ENCODE measurements at regions not wholly inside any gene's neighbourhood (a gene's known extent, or its start where the extent isn't known, plus 50 kb on each side); places are given as distances from the start of the nearest gene placed in this dataset.

DNA sequence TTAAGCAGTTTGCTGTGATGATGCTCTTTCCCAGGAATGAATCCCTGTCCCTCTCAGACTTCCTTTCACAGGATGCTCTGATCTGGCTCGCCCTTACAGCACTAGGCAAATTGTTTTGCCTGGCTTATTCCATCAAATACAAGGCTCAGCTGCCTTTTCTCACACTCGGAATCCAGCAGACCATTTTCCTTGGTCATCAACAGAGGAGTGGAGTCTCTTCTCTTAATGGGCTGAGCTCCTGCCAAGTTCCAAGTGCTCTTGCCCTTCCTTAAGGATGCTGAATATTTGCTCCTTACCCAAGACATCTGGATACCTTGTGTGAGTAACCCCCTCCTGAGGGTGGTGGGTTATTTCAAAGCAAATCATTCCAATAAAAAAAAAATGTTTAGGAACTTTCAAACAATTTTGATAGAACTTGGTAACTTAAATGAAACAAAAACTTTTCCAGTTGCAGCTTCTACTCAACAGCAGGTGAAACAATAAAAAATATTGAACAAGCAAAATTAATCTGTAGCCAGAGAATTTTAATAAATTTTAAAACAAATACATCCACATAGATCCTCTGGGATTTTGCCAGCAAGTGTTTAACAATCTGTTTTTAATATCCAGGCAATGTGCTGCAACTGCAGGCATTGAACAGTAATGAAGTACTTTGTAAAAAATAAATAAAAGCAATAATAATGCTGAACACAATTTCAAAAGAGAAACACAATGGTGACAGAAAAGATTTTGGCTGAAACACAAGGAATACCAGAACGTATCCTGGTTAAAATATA, 264.0 kb upstream of the FAR2 start:
- no peak for DNase-seq

DNA sequence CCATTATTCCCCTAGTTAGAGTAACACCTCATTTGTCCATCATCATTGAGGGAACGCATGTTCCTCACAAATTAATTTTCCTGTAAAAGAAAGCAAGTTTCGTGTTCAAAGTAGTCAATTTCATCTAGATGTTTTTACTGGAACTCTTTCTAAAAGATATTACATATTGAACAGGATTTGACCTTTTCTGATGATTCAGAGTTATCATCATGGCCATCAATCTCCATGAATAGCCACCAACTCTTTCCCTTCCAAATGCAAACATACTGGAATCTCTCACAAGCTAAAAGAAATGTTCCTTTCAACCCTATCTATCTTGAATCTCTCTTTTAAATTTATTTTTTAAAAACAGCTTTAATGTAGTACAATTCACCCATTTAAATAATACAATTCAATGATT, 263.1 kb upstream of the FAR2 start:
- no peak for DNase-seq

DNA sequence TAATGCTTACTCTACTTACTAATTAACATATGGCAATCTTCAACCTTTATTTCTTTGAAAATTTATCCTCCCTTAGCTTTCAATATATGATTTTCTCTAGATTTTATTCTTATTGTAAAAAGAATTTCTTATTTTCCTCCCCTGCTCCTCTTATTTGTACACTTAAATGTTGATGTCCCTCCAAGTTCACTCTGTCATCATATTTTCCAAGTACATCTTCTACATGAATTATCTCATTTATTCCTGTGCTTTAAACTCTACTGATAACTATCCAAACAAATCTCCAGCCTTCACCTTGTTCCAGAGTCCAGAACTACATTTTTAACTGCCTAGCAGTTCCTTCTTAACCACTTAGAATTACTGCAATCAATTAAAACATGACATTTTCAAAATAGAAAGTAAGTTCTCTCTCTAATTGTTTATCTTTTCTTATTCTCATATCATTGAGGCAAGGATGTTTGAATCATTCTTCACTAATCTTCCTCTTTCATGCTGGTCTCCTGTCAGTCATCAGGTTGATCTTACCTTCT, 261.6 kb upstream of the FAR2 start:
- no peak for DNase-seq

DNA sequence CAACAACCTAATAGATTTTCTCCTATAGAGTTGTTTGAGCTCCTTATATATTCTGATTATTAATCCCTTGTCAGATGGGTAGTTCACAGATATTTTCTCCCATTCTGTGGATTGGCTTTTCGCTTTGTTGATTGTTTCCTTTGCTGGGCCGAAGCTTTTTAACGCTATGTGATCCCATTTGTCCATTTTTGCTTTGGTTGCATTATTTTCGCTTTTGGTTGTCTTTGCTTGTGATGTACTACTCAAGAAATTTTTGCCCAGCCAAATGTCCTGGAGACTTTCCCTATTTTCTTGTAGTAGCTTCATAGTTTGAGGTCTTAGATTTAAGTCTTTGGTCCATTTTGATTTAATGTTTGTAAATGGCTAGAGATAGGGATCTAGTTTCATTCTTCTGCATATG, 258.4 kb upstream of the FAR2 start:
- no peak for DNase-seq

DNA sequence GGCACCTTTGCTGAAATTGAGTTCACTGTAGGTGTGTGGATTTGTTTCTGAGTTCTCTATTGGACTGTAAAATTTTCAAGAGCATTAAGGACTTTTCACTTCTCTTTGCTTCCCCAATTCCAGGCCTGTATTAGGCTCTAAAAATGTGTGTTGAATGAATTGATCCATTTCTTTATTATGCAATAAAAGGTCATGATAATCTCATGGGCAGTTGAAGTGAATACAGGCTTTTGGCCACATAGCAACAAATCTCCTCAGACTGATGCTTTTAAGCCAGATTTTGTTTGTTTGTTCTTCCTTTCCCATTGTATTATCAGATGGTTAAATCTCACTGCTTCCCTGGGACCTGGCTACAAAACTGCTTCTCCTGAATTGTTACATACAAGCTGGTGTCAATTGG, 258.0 kb upstream of the FAR2 start:
- DNase-seq = no peak

DNA sequence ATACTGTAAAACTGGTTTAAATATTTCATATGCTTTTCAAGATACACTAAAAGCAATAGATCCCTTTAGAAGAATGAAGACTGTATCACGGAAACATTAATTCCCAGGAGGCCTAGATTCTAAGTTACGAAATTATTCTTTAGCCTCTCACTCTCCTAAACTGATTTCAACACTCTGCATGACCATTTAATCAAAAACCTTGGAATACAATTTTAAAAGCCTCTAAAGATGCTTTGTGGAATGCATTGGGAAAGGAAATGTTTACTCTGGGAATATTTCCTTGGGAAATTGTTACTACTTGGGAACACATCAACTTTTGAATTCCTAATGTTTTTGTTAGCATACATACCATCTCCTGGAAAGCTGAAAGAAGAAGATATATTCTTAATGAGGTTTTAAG, 255.7 kb upstream of the FAR2 start:
- DNase-seq = no peak

DNA sequence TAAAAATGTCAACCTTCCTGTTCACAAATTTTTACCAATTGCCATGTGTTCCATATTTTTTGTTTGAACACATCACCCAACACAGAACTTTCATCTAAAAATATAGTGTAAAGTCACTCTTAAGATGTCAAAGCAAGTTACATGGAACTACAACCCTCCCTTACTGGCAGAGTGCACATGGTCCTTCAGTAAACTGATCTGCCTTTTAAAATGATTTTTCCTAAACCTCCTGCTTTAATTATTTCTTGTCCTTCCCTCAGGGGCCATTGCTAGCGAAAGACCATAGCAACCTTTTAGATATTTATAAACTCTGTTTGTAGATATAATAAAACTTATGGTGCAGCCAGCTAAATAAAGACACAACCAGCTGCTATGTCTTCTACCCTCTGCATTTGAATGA, 255.2 kb upstream of the FAR2 start:
- DNase-seq = no peak

DNA sequence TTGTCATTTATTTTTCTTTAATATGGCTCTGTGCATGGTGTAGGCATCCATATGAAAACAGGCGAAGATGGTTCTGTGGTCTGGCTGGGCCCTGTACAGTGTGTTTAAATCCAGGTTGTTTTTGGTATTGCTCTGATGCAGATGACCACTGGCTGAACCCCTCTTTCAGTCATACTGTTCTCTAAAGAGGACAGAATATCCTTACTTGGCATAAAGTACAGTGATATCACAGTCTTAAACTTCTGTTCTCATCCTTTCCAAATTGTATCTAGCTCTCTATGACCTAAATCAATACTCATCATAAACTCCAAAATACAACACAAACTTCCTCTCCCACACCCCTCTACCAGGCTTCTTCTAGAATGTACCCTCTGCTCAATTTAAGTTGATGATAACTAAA, 252.7 kb upstream of the FAR2 start:
- no peak for DNase-seq

DNA sequence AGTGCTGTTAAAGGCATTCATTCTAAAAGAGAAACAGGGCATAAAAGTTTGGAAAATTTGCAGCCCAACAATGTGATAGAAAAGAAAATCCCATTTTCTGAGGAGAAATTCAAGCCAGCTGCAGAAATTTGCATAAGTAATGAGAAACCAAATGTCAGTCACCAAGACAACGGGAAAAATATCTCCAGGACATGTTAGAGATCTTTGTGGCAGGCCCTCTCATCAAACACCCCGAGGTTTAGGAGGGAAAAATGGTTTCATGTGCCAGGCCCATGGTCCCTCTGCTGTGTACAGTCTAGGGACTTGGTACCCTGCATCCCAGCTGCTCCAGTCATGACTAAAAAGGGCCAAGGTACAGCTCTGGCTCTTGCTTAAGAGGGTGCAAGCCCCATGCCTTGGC, 251.0 kb upstream of the FAR2 start:
- no peak for DNase-seq

DNA sequence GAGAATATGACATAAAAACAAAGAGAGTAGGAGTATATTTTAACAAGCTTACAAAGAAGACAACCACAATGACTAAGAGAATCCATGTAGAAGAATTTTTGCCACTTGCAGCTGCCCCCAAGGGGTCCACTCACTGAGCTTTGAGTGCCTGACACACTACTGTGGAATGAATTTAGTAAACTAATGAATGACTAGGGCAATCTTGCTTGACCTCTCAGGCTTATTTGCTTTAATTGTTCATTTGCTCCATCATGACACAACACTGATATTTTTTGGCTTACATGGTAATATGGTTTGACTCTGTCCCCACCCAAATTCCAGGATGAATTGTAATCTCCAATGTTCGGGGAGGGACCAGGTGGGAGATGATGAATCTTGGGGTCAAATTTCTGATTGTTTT, 249.1 kb upstream of the FAR2 start:
- DNase-seq = no peak

DNA sequence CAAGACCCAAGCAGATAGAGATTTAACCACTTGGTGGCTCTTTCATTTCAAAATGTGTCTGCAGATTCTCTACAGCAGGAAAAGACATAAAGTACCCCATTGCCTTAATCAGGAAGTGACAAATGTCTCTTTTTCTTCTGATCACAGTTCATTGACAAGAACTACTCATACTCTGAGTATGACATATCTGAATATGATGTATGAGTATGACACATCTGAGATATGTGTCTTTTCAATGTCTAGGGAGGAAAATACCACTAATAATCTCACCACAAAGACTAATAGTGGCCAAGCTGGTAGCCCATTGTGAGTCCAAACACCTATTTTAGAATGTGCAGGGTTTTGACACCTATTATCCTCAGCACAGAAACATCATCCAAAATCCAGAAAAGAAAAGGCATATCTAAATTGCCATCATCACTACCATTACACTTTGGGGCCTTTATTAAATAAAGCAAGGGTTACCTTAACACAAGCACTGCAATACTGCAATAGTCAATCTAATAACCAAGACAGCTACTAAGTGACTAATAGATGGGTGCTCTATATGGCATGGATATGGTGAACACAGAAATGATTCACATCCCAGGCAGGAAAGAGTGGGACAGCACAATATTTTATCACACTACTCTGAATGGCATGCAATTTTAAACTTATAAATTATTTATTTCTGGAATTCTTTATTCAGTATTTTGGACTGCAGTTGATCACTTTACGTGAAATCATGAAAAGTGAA, 243.7 kb upstream of the FAR2 start:
- no peak for DNase-seq

DNA sequence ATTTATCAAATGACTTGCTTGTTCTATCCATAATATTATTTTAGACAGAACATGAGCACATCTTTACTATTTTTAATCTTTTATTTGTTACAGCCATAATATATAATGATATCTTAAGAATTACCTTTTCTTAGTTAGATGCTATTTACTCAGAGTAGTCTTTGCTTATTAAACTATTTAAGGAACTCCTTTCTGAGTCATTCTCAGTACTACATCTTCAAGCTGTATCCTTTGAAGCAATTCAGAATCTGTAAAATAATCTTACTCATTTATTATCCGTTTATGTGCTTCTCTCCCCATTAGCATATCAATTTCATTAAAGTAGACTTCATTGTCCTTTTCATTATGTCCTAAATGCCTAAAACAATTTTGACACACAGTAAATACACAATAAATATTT, 240.4 kb upstream of the FAR2 start:
- DNase-seq = no peak

DNA sequence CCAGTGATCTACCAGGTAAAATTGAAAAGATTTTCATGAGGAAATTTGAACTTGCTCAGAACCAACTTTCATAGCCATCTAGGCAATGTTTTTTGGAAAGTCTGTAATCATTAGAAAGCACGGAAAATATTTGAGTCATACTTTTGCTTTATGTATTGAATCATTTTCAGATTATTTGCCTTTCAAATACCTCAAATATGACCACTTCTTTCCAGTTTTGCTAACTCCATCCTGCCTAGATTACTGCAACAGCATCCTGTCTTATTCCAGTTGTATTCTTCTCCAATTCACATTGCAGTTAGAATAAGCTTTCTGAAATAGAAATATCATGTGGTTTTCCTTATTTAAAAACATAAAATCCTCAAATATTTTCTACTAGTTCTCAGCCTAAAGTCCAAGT, 239.8 kb upstream of the FAR2 start:
- DNase-seq = no peak

DNA sequence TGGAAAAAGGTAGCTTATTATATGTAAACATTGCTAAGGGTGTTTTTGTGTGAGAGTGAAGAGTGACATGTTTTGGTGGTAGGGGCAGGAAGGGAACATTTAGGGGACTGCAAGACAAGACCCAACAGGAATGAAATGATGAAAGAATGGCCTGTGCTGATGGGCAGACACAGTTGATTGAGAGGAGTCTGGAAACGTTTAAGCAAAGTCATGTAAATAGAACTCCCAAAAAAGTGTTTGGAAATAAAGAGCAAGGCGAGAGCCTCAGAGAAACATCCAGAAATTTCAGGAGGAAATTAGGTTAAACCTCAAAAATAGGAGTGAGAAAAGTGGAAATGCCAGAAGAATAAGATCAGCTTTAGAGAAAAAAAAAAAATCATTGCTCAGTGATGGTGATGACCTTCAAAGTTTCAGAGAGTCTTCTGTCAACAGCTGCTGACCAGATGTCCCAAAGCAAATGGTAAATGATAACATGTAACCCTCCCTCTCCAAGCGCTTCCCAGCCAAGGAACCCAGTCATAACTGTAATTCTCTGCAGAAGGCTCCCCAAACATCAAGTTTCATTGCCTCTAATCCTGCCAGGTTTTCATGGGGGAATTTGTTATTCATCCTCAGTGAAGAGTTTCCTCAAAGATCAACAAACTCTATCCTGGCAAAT, 223.2 kb upstream of the FAR2 start:
- DNase-seq = no peak

DNA sequence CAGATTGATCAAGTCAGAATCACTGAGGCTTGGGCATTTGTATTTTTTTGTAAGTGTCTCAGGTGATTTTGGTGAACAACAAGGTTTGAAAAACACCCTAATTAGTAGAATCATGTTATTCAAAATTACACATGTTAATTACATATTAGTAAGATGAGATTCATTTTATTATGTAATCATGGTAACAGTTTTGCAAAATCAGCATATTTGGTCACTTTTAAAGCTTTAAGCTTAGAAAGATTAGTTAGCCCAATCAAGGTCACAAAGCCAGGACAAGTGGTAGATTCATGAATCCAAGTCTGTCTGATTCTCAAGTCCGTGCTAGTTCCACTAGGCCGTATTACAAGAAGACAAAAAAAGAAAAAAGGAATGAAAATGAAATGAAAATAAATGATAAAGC, 218.4 kb upstream of the FAR2 start:
- DNase-seq = no peak

DNA sequence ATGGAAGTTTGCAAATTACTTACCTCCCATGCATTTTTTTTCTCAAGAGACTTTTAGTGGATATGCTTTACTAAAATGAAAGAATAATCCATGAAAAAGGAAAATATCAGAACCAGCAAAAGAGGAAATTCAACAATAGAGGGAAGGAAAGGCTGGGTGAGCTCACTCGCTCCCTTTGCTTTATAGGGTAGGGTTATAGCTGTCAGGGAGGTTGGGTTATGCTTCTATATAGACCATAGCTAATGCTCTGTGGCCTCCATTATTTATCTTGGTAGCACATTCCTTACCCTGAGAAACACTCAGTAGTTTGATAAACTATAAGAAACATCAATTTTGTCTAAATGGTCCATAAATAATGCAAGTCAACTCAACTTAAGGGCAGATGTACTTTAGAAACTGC, 215.9 kb upstream of the FAR2 start:
- DNase-seq = no peak

DNA sequence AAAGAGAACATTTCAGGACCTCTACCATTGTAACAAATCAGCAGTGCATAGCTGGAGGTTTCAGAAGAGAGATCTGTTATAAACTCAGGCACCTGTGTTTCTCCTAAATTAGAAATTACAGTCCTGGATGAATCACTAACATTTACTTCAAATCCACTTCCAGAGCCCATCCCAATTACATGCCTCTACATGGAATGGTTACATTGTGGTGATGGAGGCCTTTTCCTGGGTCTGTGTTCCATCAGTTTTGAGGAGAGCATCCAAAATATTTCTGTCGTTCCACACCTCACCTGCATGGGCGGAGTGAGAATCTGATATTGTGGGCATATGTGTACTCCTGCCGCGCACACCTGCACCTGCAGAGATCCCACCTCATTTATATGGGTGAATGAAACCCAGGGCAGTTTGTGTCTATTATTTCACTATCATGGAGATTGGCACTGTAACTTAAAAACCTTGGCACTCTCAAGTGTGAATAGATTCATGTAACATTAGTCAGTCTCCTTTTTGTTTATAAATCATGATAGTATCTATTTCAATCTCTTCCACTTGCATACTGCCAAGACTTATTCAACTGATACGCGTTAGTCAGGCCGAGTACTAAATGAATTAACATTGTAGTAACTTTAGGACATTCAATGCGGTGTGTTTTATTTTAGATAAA, 215.1 kb upstream of the FAR2 start:
- no peak for DNase-seq

DNA sequence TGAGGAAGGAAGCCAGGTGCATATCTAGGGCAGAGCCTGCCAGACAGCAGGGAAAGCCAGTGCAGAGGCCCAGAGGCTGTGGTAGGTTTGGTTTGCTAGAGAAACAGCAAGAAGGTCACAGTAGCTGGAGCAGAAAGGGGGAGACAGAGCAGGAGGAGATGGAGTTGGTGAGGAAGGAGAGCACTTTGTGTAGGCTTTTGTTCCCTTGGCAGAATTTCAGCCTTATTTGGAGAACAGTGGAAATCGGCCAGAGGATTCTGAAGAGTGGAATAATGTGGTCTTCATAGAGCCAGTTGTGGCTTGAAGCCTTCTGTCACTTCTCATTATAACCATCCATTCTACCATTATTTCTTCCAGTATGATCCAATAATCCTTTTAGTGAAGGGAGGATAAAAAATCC, 212.9 kb upstream of the FAR2 start:
- no peak for DNase-seq

DNA sequence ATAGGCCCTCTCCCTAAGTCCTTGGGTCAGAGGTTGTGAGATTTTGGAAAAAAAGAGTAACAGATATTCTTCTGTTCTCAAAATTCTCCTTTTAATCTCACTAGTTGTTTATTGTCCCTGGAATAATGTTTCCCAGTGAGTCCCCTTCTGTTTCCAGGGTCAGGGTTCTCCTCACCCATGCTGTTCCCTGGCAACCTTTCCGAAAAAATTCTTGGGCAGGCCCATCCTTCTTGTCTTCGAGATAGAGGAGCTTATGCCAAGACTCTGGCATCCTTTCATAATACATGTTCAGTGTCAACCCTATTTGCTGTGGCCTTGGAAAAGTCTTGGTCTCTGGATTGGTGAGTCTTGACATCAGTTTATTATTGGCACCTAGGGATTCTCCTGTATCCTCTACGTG, 212.4 kb upstream of the FAR2 start:
- no peak for DNase-seq

DNA sequence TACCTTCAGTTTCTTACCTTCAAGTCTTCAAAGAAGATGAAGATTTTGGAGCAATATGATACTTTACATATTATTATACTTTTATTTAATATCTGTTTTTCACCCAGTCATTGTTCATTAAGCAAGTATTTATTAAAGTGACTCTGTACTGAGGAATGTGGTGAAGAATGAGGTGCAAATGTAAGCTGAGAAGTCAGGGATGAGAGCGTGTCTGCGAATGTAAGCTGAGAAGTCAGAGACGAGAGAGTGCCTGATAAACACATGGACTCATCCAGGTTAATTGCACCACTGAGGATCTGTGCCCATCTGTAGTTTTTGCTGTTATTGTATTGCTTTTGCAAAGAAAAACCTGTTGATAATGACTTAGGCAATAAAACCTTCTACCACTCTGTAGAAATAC, 211.9 kb upstream of the FAR2 start:
- no peak for DNase-seq

DNA sequence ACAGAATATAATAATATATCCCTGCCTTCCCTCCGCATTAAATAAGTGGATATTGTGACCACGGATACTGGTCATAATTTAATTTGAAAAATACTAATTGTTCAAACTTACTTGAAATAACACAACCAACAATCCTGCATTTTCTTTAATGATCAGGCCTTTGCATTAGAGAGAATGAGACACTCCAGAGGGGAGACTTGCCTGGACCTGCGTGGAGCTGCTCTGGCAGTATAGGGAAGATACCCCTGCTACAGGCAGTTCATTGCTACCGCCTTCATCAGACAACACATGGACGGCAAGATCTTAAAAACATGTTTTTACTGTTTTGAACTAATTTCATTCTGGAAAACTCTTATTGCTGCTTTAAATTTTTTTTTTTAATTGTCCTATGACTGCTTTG, 211.0 kb upstream of the FAR2 start:
- DNase-seq = no peak

DNA sequence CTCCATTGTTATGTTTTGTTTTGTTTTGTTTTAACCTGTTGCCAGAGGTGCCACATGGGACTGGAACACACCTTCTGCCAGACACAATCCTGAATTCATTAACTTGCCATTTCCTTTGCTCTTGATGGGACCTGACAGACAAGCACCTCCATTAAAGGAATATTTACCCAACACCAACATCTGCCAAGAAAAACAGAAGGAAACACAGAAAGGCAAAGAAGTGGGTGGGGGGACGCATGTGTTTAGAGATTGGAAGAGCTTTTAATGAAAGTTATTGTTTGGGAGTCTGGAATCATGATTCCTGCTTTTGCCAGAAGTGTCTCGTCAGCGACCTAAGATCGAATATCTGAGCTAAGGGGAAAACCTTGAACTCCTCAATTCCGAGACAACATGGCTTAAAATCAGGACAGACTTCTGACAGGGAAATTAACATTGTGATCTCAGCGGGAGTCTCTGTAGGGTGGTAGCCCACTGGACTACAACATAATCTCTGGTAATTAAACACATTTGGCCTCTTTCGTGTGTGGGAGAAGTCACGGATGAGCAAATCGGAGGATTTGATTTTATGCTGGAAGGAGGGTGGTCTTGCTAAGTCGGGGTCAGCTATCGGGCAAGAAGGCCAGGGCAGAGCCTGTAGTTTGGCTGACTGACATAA, 210.4 kb upstream of the FAR2 start:
- no peak for DNase-seq

DNA sequence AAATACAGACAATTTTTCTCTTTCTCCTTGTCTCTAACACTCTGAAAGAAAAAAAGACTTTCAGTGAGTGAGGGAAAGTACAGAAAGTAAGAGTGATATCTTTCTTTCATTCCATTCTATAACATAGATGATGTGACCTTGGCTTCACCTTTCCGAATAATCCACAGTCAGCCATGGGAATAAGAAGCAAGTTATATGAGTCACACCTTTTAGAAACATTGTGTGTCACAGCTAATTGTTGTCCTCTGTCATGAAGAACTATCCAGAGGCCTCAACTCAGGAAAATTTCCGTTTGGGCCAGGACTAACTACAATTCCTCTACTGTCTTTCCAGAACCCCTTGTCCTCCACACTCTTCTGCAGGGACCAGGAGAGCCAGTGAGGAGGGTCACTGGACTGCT, 209.7 kb upstream of the FAR2 start:
- no peak for DNase-seq
